GM23248 (cell line): ENCODE measurements at regions not wholly inside any gene's neighbourhood (a gene's known extent, or its start where the extent isn't known, plus 50 kb on each side); places are given as distances from the start of the nearest gene placed in this dataset.
"Not testable (repeated sequence)": the region's sequence is repeated elsewhere in the genome, so short reads cannot be mapped to it uniquely, and the experiment has no call there.

Source experiments
- EZH2 ChIP-seq: fragments of 200-600 bp; sonication (generic); IDR thresholded peaks from 2 replicates; pipeline ENCODE4 v1.6.1; 2018; ENCODE audit warnings: antibody characterized with exemption, mild to moderate bottlenecking; ENCODE audit not compliant: insufficient read depth, poor library complexity, severe bottlenecking
- EZH2phosphoT487 ChIP-seq: fragments of 200-600 bp; sonication (generic); IDR thresholded peaks from 2 replicates; pipeline ENCODE4 v1.6.1; 2018; ENCODE audit warnings: antibody characterized with exemption, moderate library complexity, mild to moderate bottlenecking, low read depth; ENCODE audit not compliant: insufficient read depth

- not testable (repeated sequence) for TF ChIP-seq EZH2, EZH2phosphoT487
These were observed 892.6 kb downstream of the RPIA start for GRCh38 chr2:89584046-89584445.
